HG02678 (cell line): ENCODE measurements at regions not wholly inside any gene's neighbourhood (a gene's known extent, or its start where the extent isn't known, plus 50 kb on each side); places are given as distances from the start of the nearest gene placed in this dataset.
A peak's percentile ranks its signal among the peaks of the same experiment; 100 is the strongest.

ENCODE experiments used
- ATAC-seq: cut with Tn5 transposase; IDR thresholded peaks from one replicate; pipeline ENCODE4 v1.9.1; 2021; ENCODE audit warnings: mild to moderate bottlenecking, moderate library complexity; ENCODE audit not compliant: unreplicated experiment

GRCh38 chr13:78239714-78240113 is 321.1 kb upstream of the EDNRB start:
- ATAC-seq = no peak

DNA sequence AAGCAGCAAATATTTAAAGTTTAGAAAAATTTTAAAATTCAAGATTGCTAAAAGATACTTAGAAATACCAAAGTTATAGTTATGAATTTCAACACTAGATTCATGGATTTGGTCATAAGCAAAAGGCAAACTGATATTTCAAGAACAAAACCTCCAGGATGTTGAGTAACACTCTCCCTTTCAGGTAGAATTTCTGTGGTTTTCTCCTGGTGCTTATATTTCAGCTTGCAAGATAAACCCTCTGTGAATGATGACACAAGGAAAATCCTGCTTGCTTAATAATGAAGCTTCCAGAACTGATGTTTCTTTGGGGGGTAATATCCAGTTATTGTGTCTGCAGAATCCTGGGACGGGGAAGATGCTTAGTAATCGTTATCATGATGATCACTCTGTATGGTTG is 320.3 kb upstream of the EDNRB start:
- no peak for ATAC-seq

DNA sequence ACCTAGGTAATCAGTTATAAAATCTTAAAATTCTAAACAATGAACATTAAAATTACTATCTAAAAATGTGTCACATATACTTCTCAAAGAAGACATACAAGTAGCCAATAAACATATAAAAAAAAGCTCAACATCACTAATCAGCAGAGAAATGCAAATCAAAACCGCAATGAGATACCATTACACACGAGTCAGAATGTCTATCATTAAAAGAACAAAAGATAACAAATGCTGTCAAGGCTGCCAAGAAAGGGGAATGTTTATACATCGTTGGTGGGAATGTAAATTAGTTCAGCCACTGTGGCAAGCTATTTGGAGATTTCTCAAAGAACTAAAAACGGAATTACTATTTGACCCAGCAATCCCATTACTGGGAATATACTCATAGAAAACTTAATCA is 310.3 kb upstream of the EDNRB start:
- no peak for ATAC-seq

DNA sequence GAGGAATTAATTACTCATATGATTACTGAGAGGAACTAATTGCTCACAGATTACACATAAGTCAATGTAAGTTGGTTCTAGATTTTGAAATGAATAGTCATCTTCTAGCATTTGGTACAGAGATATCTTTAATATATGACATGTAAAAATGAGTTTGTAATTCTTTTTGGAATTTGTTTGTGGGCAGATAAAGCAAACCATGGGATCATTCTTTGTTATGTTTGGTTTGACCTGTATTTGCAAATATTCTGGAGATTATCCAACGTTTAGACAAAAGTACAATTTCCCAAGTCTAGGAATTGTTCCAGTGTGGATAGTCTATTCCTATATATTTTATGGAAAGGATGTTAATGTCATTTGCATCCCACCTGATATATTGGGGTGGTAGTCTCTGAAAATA is 309.6 kb upstream of the EDNRB start:
- no peak for ATAC-seq

GRCh38 chr13:78227709-78228108 is 309.1 kb upstream of the EDNRB start:
- no peak for ATAC-seq

GRCh38 chr13:78215458-78216108 is 297.0 kb upstream of the EDNRB start:
- ATAC-seq = no peak

GRCh38 chr13:78201411-78201810 is 282.8 kb upstream of the EDNRB start:
- ATAC-seq = peak; percentile 83

GRCh38 chr13:78198821-78199220 is 280.2 kb upstream of the EDNRB start:
- no peak for ATAC-seq

DNA sequence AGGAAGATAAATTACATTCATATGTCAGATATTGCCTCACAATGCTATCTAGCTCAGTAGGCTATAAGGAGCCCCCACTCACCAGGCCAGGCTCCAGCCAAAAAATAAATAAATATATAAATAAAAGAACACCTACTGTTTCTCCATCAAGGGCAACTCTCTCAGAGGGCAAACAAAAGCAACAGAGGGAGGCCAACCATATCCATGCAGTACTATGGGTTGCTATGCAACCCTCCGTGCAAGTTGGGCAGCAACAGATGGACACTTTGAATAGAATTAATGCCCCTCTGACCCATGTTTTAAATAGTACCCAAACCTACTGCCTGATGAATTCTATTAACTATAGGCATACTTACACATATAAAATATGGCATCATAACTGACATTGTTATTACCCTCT is 279.8 kb upstream of the EDNRB start:
- no peak for ATAC-seq

GRCh38 chr13:78197231-78197630 is 278.6 kb upstream of the EDNRB start:
- ATAC-seq = no peak

DNA sequence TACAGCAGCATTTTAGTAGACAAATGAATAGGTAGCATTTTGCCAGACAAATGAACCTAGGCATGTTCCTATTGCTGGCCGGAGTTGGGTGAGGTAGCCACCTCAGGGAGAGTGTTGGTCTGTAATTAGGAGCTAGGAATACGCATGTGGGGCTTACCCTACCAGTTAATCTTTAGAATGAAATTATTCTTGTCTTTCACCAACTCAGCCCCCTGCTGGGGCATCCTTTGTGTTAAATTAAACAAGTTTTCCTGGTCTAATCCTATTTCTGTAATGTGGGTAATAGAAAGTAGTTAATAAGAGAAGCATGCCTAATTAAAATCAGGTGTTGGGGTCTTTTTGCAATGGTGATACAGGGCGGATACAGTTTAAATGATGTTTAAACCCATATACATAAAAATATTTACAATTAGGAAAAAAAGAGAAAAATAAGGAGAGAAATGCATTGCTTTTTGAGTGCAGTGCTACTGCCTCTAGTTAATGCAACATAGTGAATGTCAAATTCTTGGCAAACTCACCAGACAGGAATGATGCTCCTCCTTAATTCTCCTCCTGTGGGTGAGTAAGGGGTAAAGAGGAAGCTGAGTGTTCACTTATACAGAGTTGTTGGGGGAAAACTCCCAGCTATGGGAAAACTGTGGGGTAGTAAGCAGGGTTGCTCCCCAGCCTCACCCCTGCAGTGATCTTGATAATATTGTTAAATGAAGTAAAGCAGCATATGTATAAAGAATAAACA is 276.4 kb upstream of the EDNRB start:
- no peak for ATAC-seq

GRCh38 chr13:78193846-78194245 is 275.2 kb upstream of the EDNRB start:
- ATAC-seq = no peak

DNA sequence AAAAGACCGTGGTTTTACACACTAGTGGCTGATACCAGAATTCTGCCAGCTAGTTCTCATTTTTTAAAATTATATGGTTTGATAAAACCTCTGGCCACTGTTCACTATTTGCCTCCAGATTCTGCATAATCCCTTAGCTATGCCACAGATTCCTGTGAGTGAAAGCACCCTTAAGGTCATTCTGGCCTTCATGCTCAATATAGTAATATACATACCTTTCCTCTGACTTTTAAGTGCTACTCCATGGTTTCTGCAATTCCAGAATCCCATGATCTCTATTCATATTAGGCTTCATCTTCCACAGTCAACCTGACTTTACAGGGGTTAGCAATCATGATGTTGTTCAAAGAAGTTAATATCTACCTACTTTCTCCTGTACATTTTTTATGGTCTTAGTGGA is 274.1 kb upstream of the EDNRB start:
- ATAC-seq = no peak

- no peak for ATAC-seq
Observed at GRCh38 chr13:78190296-78190695, 271.7 kb upstream of the EDNRB start.

DNA sequence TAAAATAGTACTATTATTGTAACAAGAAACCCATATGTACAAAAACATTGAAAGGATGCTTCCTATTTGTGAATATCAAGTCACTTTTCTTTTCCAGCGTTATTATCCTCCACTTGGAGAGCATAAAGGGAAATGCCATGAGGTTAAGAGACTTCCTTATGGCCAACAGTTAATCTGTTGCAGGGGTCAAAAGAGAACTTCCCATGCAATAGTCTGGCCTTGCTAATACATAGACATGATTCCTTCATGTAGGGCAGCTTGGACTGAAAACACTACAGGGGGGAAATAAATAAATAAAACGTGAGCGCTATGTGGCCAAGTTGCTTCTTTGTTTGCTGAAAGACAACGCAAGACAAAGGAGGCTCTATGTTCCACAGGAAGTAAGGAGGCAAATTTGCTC is 269.1 kb upstream of the EDNRB start:
- ATAC-seq = no peak

GRCh38 chr13:78185700-78186099 is 267.1 kb upstream of the EDNRB start:
- no peak for ATAC-seq

- ATAC-seq = no peak
Observed at GRCh38 chr13:78183732-78184131, 265.1 kb upstream of the EDNRB start.

DNA sequence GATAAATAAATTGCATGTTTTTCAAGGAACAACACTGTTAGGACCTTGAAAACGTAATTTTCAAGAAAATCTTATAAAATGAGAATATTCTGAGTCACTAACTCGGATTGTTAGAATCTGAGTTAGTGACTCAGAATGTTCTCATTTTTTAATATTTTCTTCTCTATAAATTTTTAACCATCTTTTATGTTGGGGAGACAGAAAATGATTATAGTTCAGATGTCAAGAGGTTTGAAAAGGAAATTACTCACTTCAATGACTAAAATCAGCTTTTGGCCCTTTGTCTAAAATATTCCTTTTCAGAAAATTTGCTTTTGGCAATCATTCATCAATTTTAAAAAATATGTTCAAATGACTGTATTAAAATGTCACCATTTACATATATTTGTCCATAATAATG is 264.2 kb upstream of the EDNRB start:
- no peak for ATAC-seq

GRCh38 chr13:78177306-78177705 is 258.7 kb upstream of the EDNRB start:
- ATAC-seq = no peak

DNA sequence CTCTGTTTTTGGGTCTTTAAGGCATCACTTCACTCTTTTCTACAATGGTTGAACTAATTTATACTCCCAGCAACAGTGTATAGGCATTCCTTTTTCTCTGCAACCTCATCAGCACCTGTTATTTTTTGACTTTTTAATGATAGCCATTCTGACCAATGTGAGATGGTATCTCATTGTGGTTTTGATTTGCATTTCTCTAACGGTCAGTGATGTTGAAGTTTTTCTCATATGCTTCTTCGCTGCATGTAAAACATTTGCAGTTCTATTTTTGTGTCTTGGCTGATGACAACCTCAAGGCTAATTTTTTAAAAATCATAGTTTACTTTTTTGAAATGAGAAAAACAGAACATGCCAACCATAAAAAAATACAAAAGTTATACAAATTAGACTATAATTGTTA is 258.2 kb upstream of the EDNRB start:
- ATAC-seq = no peak

- no peak for ATAC-seq
Observed at GRCh38 chr13:78169386-78169785, 250.8 kb upstream of the EDNRB start.

- ATAC-seq = no peak
Observed at GRCh38 chr13:78168981-78169380, 250.3 kb upstream of the EDNRB start.

- no peak for ATAC-seq
Observed at GRCh38 chr13:78161266-78161665, 242.6 kb upstream of the EDNRB start.
